PFSK-1 (cell line): ENCODE measurements at regions not wholly inside any gene's neighbourhood (a gene's known extent, or its start where the extent isn't known, plus 50 kb on each side); places are given as distances from the start of the nearest gene placed in this dataset.

Experiments
- POLR2AphosphoS5 ChIP-seq: IDR thresholded peaks from 2 replicates; pipeline ENCODE4 v1.6.1; 2012; ENCODE audit warnings: low read depth, mild to moderate bottlenecking, control low read depth, low read length, moderate library complexity
- TF ChIP-seq, protein P1 (sequence below), 2 experiments: IDR thresholded peaks; 2 replicates each; pipeline versions ENCODE4 v1.6.1 to v1.8.0; 2011 to 2012; ENCODE audit warnings: low read depth in 2 of 2, low read length in 2 of 2, control low read depth in 1 of 2, inconsistent platforms in 1 of 2, mild to moderate bottlenecking in 1 of 2, moderate library complexity in 1 of 2; ENCODE audit not compliant: insufficient read depth in 1 of 2

DNA sequence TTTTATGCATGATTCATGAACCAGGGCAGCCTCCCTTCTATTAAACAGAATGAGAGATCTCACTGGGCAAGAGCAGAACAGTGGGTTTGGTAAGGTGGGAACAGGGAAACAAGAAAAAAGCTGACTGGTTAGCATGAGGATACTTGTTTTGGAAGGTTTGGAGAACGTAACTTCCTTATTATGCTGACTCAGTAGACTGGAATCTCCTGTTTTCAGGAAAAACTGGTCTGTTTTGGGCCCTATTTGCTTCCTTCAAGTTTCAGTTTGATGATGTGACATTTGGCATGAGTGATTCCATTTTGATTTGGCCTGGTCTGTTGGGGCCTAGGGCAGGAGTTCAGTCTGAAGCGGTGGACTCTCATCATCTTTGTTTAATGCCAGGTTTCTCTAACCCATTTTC, 172.0 kb downstream of the MYLK4 start:
- TF ChIP-seq, protein P1, sequence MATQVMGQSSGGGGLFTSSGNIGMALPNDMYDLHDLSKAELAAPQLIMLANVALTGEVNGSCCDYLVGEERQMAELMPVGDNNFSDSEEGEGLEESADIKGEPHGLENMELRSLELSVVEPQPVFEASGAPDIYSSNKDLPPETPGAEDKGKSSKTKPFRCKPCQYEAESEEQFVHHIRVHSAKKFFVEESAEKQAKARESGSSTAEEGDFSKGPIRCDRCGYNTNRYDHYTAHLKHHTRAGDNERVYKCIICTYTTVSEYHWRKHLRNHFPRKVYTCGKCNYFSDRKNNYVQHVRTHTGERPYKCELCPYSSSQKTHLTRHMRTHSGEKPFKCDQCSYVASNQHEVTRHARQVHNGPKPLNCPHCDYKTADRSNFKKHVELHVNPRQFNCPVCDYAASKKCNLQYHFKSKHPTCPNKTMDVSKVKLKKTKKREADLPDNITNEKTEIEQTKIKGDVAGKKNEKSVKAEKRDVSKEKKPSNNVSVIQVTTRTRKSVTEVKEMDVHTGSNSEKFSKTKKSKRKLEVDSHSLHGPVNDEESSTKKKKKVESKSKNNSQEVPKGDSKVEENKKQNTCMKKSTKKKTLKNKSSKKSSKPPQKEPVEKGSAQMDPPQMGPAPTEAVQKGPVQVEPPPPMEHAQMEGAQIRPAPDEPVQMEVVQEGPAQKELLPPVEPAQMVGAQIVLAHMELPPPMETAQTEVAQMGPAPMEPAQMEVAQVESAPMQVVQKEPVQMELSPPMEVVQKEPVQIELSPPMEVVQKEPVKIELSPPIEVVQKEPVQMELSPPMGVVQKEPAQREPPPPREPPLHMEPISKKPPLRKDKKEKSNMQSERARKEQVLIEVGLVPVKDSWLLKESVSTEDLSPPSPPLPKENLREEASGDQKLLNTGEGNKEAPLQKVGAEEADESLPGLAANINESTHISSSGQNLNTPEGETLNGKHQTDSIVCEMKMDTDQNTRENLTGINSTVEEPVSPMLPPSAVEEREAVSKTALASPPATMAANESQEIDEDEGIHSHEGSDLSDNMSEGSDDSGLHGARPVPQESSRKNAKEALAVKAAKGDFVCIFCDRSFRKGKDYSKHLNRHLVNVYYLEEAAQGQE (IDR thresholded peaks at IDR 0.05; ENCODE audit: insufficient read depth in 1 of 2, low read depth in 2 of 2, low read length in 2 of 2) = no peak
- no peak for TF ChIP-seq POLR2AphosphoS5
